ENCODE measurements at regions not wholly inside any gene's neighbourhood (a gene's known extent, or its start where the extent isn't known, plus 50 kb on each side); places are given as distances from the start of the nearest gene placed in this dataset.

DNA sequence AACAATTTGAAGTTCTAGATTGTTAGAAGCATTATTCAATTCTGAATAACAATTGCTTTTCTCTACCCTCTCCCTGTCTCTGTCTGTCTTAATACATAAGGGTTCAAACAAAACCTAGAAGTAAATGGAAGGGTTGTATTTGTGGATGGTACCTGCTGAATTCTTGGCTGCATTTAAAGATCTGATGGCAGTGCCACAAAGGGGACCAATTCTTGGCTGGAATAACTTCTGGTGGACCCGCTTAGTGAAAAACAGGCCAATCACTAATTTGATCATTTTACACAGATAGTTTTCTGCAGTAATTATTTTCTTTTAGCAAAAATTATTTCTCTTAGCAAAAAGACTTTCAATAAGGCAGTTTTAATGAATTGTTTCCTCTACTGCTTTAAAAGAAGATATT is 353.5 kb downstream of the MYCN start:
- H3K4me3 ChIP-seq = no peak overlapping the region
- no peak for DNase-seq
- H3K9me3 ChIP-seq = no peaks in the 10 kb centered on the region
- intact Hi-C loops (cut with DNase I; ENCODE audit: low total_unique reads) = no loop called here
- no peaks in the 10 kb centered on the region for H3K4me1 ChIP-seq
- no peak for TF ChIP-seq POLR2A (IDR thresholded peaks at IDR 0.05)
- TF ChIP-seq, protein P1, sequence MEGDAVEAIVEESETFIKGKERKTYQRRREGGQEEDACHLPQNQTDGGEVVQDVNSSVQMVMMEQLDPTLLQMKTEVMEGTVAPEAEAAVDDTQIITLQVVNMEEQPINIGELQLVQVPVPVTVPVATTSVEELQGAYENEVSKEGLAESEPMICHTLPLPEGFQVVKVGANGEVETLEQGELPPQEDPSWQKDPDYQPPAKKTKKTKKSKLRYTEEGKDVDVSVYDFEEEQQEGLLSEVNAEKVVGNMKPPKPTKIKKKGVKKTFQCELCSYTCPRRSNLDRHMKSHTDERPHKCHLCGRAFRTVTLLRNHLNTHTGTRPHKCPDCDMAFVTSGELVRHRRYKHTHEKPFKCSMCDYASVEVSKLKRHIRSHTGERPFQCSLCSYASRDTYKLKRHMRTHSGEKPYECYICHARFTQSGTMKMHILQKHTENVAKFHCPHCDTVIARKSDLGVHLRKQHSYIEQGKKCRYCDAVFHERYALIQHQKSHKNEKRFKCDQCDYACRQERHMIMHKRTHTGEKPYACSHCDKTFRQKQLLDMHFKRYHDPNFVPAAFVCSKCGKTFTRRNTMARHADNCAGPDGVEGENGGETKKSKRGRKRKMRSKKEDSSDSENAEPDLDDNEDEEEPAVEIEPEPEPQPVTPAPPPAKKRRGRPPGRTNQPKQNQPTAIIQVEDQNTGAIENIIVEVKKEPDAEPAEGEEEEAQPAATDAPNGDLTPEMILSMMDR (IDR thresholded peaks at IDR 0.05) = no peak
- no peak overlapping the region for H3K27ac ChIP-seq
- no peaks in the 10 kb centered on the region for H3K27me3 ChIP-seq
- H3K36me3 ChIP-seq (ENCODE audit: low read depth, missing control alignments) = no peaks in the 10 kb centered on the region
- WGBS, 2 donors = 97 to 100% methylated on average over 1 of the region's 1 CpG

DNA sequence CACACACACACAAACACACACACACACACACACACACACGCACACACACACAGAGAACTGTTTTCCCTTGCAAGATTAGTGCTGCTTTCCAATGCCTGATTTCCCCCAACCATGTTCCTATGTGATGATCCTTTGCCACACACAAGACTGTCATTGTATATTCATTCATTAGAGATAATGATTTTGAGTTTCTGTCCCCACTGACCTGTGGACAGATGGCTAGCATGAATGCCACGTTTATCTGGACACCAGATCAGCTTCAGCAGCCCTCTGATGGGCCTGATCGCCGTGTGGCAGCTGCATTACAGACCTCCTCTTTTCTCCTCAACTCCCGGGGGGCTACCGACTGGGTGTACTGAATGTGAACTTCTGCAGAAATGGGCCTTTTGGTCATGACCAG is 353.0 kb downstream of the MYCN start:
- Histone ChIP-seq H3K27ac (no peak overlapping the region), H3K27me3 (no peaks in the 10 kb centered on the region), H3K4me3 (no peak overlapping the region), H3K4me1 (no peaks in the 10 kb centered on the region), H3K36me3 (ENCODE audit: low read depth, missing control alignments) (no peaks in the 10 kb centered on the region), H3K9me3 (no peaks in the 10 kb centered on the region)
- no peak for DNase-seq
- intact Hi-C loops (cut with DNase I; ENCODE audit: low total_unique reads) = no loop called here
- TF ChIP-seq, protein P1 (IDR thresholded peaks at IDR 0.05) = no peak
- TF ChIP-seq POLR2A (IDR thresholded peaks at IDR 0.05) = no peak
- 64 to 71% methylated on average over 6 of the region's 6 CpGs for WGBS, 2 donors

DNA sequence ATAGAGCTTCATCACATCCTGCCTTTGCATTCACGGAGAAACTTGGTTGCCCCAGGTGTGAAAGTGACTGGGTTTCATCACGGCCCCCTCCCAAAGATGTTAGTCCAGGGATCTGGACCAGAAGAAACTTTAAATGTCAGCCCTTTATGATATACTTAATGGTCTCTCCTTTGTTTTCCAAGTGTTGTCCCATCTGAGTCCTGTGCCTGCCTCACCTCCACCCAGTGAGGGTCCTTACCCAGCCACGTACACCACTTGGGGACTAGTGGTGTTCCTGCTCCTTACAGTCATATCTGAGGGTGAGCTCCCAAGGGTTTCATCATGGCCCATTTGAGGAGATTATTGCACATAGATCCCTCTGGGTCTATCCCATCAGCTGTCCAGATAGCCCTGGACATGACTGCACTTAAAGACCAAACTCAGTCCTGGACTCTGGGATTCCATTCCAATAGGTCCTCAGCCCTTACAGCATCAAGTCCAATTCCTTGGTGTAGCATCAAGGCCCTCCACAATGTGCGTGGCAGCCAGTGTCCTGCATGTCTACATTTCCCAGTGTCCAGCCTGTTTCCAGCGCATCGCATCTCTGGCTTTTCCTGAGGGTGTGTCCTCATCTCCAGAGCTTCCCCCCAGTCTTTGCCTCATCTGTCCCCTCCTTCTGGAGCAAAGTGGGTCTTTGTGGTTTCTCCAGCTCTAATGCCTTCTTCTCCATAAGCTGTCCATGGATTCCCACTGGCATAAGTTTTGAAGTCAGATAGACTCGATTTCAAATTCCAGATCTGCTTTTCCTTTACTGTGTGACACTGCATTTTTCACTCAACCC is 351.6 kb downstream of the MYCN start:
- H3K9me3 ChIP-seq = no peaks in the 10 kb centered on the region
- no peaks in the 10 kb centered on the region for H3K27me3 ChIP-seq
- no peak overlapping the region for H3K27ac ChIP-seq
- H3K4me1 ChIP-seq = no peaks in the 10 kb centered on the region
- no peak for DNase-seq
- 87 to 96% methylated on average over 7 of the region's 7 CpGs for WGBS, 2 donors
- TF ChIP-seq POLR2A (IDR thresholded peaks at IDR 0.05) = no peak
- TF ChIP-seq, protein P1 (IDR thresholded peaks at IDR 0.05) = no peak
- intact Hi-C loops (cut with DNase I; ENCODE audit: low total_unique reads) = no loop called here
- H3K36me3 ChIP-seq (ENCODE audit: low read depth, missing control alignments) = no peaks in the 10 kb centered on the region
- H3K4me3 ChIP-seq = no peak overlapping the region

DNA sequence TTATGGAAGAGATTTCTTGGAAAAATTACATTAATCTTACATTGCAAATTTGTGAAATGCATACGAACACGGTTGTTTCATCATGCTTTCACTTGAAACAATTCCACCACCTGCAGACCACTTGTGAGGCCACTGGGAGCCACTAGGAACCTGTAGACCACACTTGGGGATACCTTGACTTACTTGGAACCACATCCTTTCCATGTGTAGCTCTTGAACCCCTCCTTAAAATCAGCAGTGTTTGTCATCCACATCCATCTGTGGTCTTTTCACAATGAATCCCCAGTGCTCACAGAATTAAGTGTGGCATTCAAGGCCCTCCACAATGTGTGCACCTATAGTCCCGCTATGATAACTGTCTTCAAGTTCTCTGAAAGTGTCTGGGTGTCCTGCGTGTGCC is 350.9 kb downstream of the MYCN start:
- TF ChIP-seq, protein P1 (IDR thresholded peaks at IDR 0.05) = no peak
- Histone ChIP-seq H3K4me3 (no peak overlapping the region), H3K4me1 (no peaks in the 10 kb centered on the region), H3K9me3 (no peaks in the 10 kb centered on the region), H3K36me3 (ENCODE audit: low read depth, missing control alignments) (no peaks in the 10 kb centered on the region), H3K27me3 (no peaks in the 10 kb centered on the region), H3K27ac (no peak overlapping the region)
- WGBS, 2 donors = 94 to 97% methylated on average over 4 of the region's 4 CpGs
- intact Hi-C loops (cut with DNase I; ENCODE audit: low total_unique reads) = no loop called here
- no peak for DNase-seq
